ENCODE measurements at regions not wholly inside any gene's neighbourhood (a gene's known extent, or its start where the extent isn't known, plus 50 kb on each side); places are given as distances from the start of the nearest gene placed in this dataset.

- Histone ChIP-seq H2AFZ (ENCODE audit: control insufficient read depth, low read length) (no peak overlapping the region), H3K27ac (ENCODE audit: control insufficient read depth, insufficient read depth, low read length) (no peak overlapping the region), H3K36me3 (ENCODE audit: control insufficient read depth in 2 of 2, extremely low read depth in 1 of 2, insufficient read depth in 2 of 2, low read length in 2 of 2) (no peaks in the 10 kb centered on the region), H3K79me2 (ENCODE audit: control insufficient read depth, insufficient read depth, low read length) (no peaks in the 10 kb centered on the region), H3K27me3 (ENCODE audit: control insufficient read depth, extremely low read depth, insufficient read depth, low read length) (no peaks in the 10 kb centered on the region), H3K4me3 (ENCODE audit: control insufficient read depth in 2 of 3, extremely low read depth in 1 of 3, insufficient read depth in 2 of 3, low read depth in 1 of 3, low read length in 3 of 3) (no peak overlapping the region), H3K9me3 (ENCODE audit: control insufficient read depth, low read depth, low read length) (peaks cover 6% of the 10 kb centered on the region), H3K9ac (ENCODE audit: control insufficient read depth, extremely low read depth, insufficient read depth, low read length) (no peak overlapping the region), H3K4me2 (ENCODE audit: control insufficient read depth, extremely low read depth, insufficient read depth, low read depth, low read length) (no peak overlapping the region), H3K4me1 (ENCODE audit: control insufficient read depth, extremely low read depth, insufficient read depth, low read length) (peaks cover 4% of the 10 kb centered on the region), H4K20me1 (ENCODE audit: control insufficient read depth, extremely low read depth, insufficient read depth, low read length) (no peaks in the 10 kb centered on the region), H3K9me1 (ENCODE audit: control insufficient read depth, extremely low read depth, insufficient read depth, low read length) (no peaks in the 10 kb centered on the region)
- no peak for TF ChIP-seq EZH2 (IDR thresholded peaks at IDR 0.05; ENCODE audit: low read length)
- TF ChIP-seq CTCF (optimal IDR thresholded peaks at IDR 0.05 in 1 of 3, IDR thresholded peaks at IDR 0.05 in 1 of 3, conservative IDR thresholded peaks at IDR 0.05 in 1 of 3; ENCODE audit: extremely low read depth in 1 of 3, insufficient read depth in 2 of 3, low read length in 3 of 3): no peak
- dilution Hi-C loops (cut with MboI; ENCODE audit: extremely low pct_ligation_motif_present, low sequenced_read_pairs): no loop called here
- FAIRE-seq (no peak), DNase-seq (ENCODE audit: low read depth, low spot score) (no peak)
Measured at GRCh38 chr9:89740722-89741121, 135.9 kb downstream of the GADD45G start.

GRCh38 chr9:89742660-89743059, 137.8 kb downstream of the GADD45G start:
- Histone ChIP-seq H4K20me1 (ENCODE audit: control insufficient read depth, extremely low read depth, insufficient read depth, low read length) (no peaks in the 10 kb centered on the region), H3K4me2 (ENCODE audit: control insufficient read depth, extremely low read depth, insufficient read depth, low read depth, low read length) (no peak overlapping the region), H3K36me3 (ENCODE audit: control insufficient read depth in 2 of 2, extremely low read depth in 1 of 2, insufficient read depth in 2 of 2, low read length in 2 of 2) (no peaks in the 10 kb centered on the region), H3K4me1 (ENCODE audit: control insufficient read depth, extremely low read depth, insufficient read depth, low read length) (peaks cover 4% of the 10 kb centered on the region), H3K27me3 (ENCODE audit: control insufficient read depth, extremely low read depth, insufficient read depth, low read length) (no peaks in the 10 kb centered on the region), H3K9me1 (ENCODE audit: control insufficient read depth, extremely low read depth, insufficient read depth, low read length) (no peaks in the 10 kb centered on the region), H3K9ac (ENCODE audit: control insufficient read depth, extremely low read depth, insufficient read depth, low read length) (no peak overlapping the region), H2AFZ (ENCODE audit: control insufficient read depth, low read length) (no peak overlapping the region), H3K79me2 (ENCODE audit: control insufficient read depth, insufficient read depth, low read length) (no peaks in the 10 kb centered on the region), H3K27ac (ENCODE audit: control insufficient read depth, insufficient read depth, low read length) (no peak overlapping the region), H3K9me3 (ENCODE audit: control insufficient read depth, low read depth, low read length) (peaks cover 8% of the 10 kb centered on the region), H3K4me3 (ENCODE audit: control insufficient read depth in 2 of 3, extremely low read depth in 1 of 3, insufficient read depth in 2 of 3, low read depth in 1 of 3, low read length in 3 of 3) (no peak overlapping the region)
- no peak for FAIRE-seq
- DNase-seq (ENCODE audit: low read depth, low spot score): no peak
- TF ChIP-seq CTCF (optimal IDR thresholded peaks at IDR 0.05 in 1 of 3, IDR thresholded peaks at IDR 0.05 in 1 of 3, conservative IDR thresholded peaks at IDR 0.05 in 1 of 3; ENCODE audit: extremely low read depth in 1 of 3, insufficient read depth in 2 of 3, low read length in 3 of 3): no peak
- no peak for TF ChIP-seq EZH2 (IDR thresholded peaks at IDR 0.05; ENCODE audit: low read length)
- dilution Hi-C loops (cut with MboI; ENCODE audit: extremely low pct_ligation_motif_present, low sequenced_read_pairs): no loop called here

Measured in keratinocyte (primary cell).